ENCODE measurements at regions not wholly inside any gene's neighbourhood (a gene's known extent, or its start where the extent isn't known, plus 50 kb on each side); places are given as distances from the start of the nearest gene placed in this dataset.

GRCh38 chr4:32161392-32161791 is 1441.2 kb downstream of the PCDH7 start:
- CTCF ChIA-PET = no interaction called here
- POLR2A ChIA-PET = no interaction called here

GRCh38 chr4:32163125-32163524 is 1443.0 kb downstream of the PCDH7 start:
- Histone ChIP-seq H3K9me3 (no peaks in the 10 kb centered on the region), H3K4me1 (0 out of 3 replicates have a peak, but pooled peaks cover 6% of the 10 kb centered on the region), H3K4me3 (no peak overlapping the region), H3K27ac (no peak overlapping the region), H3K4me2 (no peak overlapping the region)
- FAIRE-seq (no peak), ATAC-seq (no peak), DNase-seq (ENCODE audit: low read depth in 1 of 2, low spot score in 1 of 2) (no peak)
- ChIA-PET CTCF (no interaction called here), POLR2A (no interaction called here)
- WGBS (ENCODE audit: missing lambda C conversion rate) = 58% methylated on average over 3 of the region's 3 CpGs
- TF ChIP-seq TFCP2L1 (CRISPR knock-in tag; IDR thresholded peaks at IDR 0.05) (no peak), HEYL (CRISPR knock-in tag; IDR thresholded peaks at IDR 0.05) (no peak), CHD4 (IDR thresholded peaks at IDR 0.05; ENCODE audit: borderline replicate concordance) (no peak), ATOH8 (CRISPR knock-in tag; IDR thresholded peaks at IDR 0.05; ENCODE audit: low read depth) (no peak), USF2 (IDR thresholded peaks at IDR 0.05) (no peak), SMC3 (IDR thresholded peaks at IDR 0.05) (no peak), RCOR1 (IDR thresholded peaks at IDR 0.05; ENCODE audit: low read depth, low read length) (no peak), MYC (IDR thresholded peaks at IDR 0.05; ENCODE audit: borderline replicate concordance, low read length) (no peak), POLR2A (IDR thresholded peaks at IDR 0.05; ENCODE audit: low read length) (no peak), KDM5A (IDR thresholded peaks at IDR 0.05) (no peak), RNF2 (IDR thresholded peaks at IDR 0.05; ENCODE audit: borderline replicate concordance, low read depth) (no peak), CEBPB (IDR thresholded peaks at IDR 0.05) (no peak), HOXB13 (CRISPR knock-in tag; IDR thresholded peaks at IDR 0.05; ENCODE audit: low read depth) (no peak), JUNB (IDR thresholded peaks at IDR 0.05) (no peak), E2F6 (IDR thresholded peaks at IDR 0.05; ENCODE audit: borderline replicate concordance, low read depth) (no peak), EHMT2 (IDR thresholded peaks at IDR 0.05; ENCODE audit: low read depth) (no peak), HOXA7 (CRISPR knock-in tag; IDR thresholded peaks at IDR 0.05) (no peak), NR3C1 (IDR thresholded peaks at IDR 0.05) (no peak), HES2 (IDR thresholded peaks at IDR 0.05) (no peak), CBX2 (IDR thresholded peaks at IDR 0.05; ENCODE audit: borderline replicate concordance, low read depth) (no peak)

More at GRCh38 chr4:32161392-32161791, 1441.2 kb downstream of the PCDH7 start:
- H3K27ac ChIP-seq = no peak overlapping the region
- no peak overlapping the region for H3K4me3 ChIP-seq
- no peak for ATAC-seq
- TF ChIP-seq JUNB (IDR thresholded peaks at IDR 0.05) (no peak), CEBPB (IDR thresholded peaks at IDR 0.05) (peak; percentile 7 to 38; a peak in 1 of 4 replicates)
- 0 out of 3 replicates have a peak, but pooled peaks cover 6% of the 10 kb centered on the region for H3K4me1 ChIP-seq
- no peak overlapping the region for H3K4me2 ChIP-seq
- no peak for DNase-seq (ENCODE audit: low read depth in 1 of 2, low spot score in 1 of 2)
- no peaks in the 10 kb centered on the region for H3K9me3 ChIP-seq
- FAIRE-seq = no peak
- WGBS (ENCODE audit: missing lambda C conversion rate) = 33% methylated on average over 3 of the region's 3 CpGs

- Histone ChIP-seq H3K9me3 (no peaks in the 10 kb centered on the region), H3K4me3 (no peak overlapping the region), H3K4me1 (no peaks in the 10 kb centered on the region), H3K4me2 (no peak overlapping the region), H3K27ac (no peak overlapping the region)
- FAIRE-seq (no peak), ATAC-seq (no peak), DNase-seq (ENCODE audit: low read depth in 1 of 2, low spot score in 1 of 2) (no peak)
- TF ChIP-seq USF2 (IDR thresholded peaks at IDR 0.05) (no peak), E2F6 (IDR thresholded peaks at IDR 0.05; ENCODE audit: borderline replicate concordance, low read depth) (no peak), HDAC2 (IDR thresholded peaks at IDR 0.05) (no peak)
- 78% methylated on average over 3 of the region's 3 CpGs for WGBS (ENCODE audit: missing lambda C conversion rate)
- ChIA-PET CTCF (no interaction called here), POLR2A (no interaction called here)
Measured at GRCh38 chr4:32169841-32170240, 1449.7 kb downstream of the PCDH7 start.
